ENCODE measurements at regions not wholly inside any gene's neighbourhood (a gene's known extent, or its start where the extent isn't known, plus 50 kb on each side); places are given as distances from the start of the nearest gene placed in this dataset.

DNA sequence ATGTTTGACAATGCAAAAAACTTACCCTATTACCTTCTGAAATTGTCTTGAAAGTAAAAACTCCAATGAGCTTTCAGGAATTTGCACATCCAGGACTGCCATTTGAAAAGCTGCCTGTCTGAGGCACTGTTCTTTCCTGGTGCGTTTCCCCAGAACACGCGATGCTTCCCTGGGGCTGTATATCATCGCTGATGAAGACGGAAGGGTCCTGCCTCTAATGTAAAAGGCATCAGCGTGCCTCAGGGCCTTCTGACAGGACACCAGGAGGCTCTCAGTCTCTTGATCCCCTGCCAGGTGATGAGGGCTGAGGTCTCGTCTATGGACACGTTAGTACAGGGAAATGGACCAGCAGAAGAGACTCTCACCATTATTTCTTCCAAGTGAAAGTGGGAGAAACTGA, 296.8 kb downstream of the EFNB2 start:
- TF ChIP-seq, protein P1, sequence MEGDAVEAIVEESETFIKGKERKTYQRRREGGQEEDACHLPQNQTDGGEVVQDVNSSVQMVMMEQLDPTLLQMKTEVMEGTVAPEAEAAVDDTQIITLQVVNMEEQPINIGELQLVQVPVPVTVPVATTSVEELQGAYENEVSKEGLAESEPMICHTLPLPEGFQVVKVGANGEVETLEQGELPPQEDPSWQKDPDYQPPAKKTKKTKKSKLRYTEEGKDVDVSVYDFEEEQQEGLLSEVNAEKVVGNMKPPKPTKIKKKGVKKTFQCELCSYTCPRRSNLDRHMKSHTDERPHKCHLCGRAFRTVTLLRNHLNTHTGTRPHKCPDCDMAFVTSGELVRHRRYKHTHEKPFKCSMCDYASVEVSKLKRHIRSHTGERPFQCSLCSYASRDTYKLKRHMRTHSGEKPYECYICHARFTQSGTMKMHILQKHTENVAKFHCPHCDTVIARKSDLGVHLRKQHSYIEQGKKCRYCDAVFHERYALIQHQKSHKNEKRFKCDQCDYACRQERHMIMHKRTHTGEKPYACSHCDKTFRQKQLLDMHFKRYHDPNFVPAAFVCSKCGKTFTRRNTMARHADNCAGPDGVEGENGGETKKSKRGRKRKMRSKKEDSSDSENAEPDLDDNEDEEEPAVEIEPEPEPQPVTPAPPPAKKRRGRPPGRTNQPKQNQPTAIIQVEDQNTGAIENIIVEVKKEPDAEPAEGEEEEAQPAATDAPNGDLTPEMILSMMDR (IDR thresholded peaks at IDR 0.05), result no peak
- TF ChIP-seq POLR2A (IDR thresholded peaks at IDR 0.05), result no peak
